Hematopoietic multipotent progenitor cell treated with erythropoietin and hydrocortisone succinate and interleukin-3 and kit ligand, for 6 days (in vitro differentiated cells): ENCODE measurements at regions not wholly inside any gene's neighbourhood (a gene's known extent, or its start where the extent isn't known, plus 50 kb on each side); places are given as distances from the start of the nearest gene placed in this dataset.

Experiments
- DNase-seq: peaks from one replicate; pipeline ENCODE4 v3.0.0-alpha.2; 2015

DNA sequence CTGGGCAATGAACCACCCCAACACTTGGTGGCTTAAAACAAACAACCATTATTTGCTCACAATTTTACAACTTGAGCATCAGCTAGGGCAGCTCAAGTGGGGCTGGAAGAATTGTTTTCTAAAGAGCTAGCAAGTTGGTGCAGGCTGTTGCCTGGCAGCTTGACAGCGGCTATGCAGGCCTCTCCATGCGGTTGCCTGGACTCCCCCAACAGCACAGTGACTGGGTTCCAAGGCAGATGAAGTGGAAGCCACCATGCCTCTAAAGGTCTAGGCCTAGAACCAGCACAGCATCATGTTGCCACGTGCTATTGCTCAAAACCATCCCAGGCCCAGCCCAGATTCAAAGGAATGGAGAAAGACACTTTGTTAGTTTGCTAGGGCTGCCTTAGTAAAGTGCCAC, 114.8 kb downstream of the BCOR start:
- DNase-seq: no peak

DNA sequence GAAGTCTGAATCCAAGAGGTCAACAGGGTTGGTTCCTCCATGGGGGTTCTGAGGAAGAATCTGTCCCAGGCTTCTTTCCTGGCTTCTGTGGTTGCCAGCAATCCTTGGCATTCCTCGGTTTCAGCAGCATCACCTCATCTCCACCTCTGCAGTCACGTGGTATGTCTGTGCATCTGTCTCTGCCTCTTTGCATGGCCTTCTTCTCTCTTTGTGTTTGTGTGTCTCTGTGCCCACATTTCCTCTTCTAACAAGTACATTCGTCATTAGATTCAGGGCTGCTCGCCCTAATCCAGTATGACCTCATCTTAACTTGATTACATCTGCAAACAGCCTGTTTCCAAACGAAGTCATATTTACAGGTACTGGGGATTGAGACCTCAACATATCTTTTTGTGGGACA, 114.0 kb downstream of the BCOR start:
- no peak for DNase-seq

- DNase-seq: peak; percentile 60
Measured at GRCh38 chrX:39984191-39984956, 113.4 kb downstream of the BCOR start.

GRCh38 chrX:39985071-39985470, 112.7 kb downstream of the BCOR start:
- DNase-seq: no peak

- DNase-seq: no peak
Measured at GRCh38 chrX:39985551-39985950, 112.2 kb downstream of the BCOR start.

DNA sequence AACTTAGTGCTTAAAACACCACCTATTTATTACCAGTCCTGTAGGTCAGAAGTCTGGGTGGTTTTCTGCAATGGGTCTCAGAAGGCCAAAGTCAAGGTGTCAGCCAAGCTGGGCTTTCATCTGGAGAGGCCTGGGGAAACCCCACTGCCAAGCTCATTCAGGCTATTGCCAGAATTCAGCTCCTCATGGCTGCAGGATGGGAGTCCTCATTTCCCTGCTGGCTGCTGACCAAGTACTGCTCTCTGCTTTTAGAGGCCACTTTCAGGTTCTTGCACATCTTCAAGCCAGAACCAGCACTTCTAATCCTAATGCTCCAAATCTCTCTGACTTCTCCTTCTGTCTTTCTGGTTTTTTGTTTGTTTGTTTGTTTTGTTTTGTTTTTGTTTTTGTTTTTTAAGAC, 109.3 kb downstream of the BCOR start:
- DNase-seq: no peak

DNA sequence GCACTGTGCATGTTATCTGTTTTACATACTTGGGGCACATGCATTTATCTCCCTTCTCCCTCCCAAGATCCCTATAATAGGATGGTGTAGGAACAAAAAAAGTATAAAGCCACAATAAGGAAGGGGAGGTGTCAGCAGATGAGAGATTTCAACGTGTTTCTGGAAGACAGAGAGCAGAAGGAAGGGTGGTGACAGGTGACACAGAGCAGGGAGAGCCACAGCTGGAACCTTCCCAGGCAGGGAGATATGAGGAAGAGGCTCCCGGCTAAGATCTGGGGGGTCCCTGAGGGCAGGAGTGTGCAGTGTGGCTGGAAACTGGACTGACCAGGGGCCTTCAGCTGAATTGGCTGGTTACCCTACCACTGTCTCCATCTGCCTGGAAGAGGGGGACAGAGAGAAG, 107.4 kb downstream of the BCOR start:
- DNase-seq: no peak

GRCh38 chrX:39992300-39992699, 105.5 kb downstream of the BCOR start:
- no peak for DNase-seq

GRCh38 chrX:39995457-39995856, 102.3 kb downstream of the BCOR start:
- DNase-seq: no peak

DNA sequence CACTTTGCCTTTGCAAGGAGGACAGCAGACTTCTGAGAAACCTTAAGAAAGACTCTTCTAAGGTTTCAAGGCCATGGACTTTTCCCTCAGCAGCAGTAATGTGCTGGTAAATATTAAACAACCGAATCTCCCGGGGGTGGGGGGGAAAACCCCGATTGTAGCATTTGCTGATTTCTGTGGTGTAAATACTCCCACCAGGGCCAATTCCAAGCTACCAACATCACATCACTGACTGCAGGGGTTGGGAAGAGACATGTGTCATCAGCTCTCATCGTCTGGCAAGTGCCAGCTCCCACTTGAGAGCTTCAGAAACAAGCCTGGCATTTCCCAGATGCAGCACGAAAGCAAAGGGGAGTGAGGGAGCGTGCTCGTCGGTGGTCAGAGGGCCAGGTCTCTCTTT, 101.2 kb downstream of the BCOR start:
- DNase-seq: no peak

GRCh38 chrX:39998636-39999406, 98.9 kb downstream of the BCOR start:
- DNase-seq: no peak
